Hematopoietic multipotent progenitor cell treated with erythropoietin and hydrocortisone succinate and interleukin-3 and kit ligand, for 8 days (in vitro differentiated cells): ENCODE measurements at regions not wholly inside any gene's neighbourhood (a gene's known extent, or its start where the extent isn't known, plus 50 kb on each side); places are given as distances from the start of the nearest gene placed in this dataset.

Experiments
- DNase-seq: peaks from one replicate; pipeline ENCODE4 v3.0.0-alpha.2; 2015

- no peak for DNase-seq
These were observed 124.4 kb downstream of the CTTN start for GRCh38 chr11:70522593-70523311.

- DNase-seq: no peak
These were observed 125.2 kb downstream of the CTTN start for GRCh38 chr11:70523384-70524095.

GRCh38 chr11:70524096-70524922, 126.0 kb downstream of the CTTN start:
- no peak for DNase-seq

- DNase-seq: no peak
These were observed 126.7 kb downstream of the CTTN start for GRCh38 chr11:70525006-70525405.

GRCh38 chr11:70525466-70525865, 127.1 kb downstream of the CTTN start:
- DNase-seq: no peak

- no peak for DNase-seq
These were observed 128.1 kb downstream of the CTTN start for GRCh38 chr11:70526116-70527045.

- no peak for DNase-seq
These were observed 128.7 kb downstream of the CTTN start for GRCh38 chr11:70527046-70527395.

- no peak for DNase-seq
These were observed 129.2 kb downstream of the CTTN start for GRCh38 chr11:70527429-70528045.

GRCh38 chr11:70528046-70528793, 129.9 kb downstream of the CTTN start:
- DNase-seq: no peak

- DNase-seq: no peak
These were observed 130.7 kb downstream of the CTTN start for GRCh38 chr11:70528794-70529580.

GRCh38 chr11:70530010-70530409, 131.7 kb downstream of the CTTN start:
- DNase-seq: no peak

GRCh38 chr11:70530629-70531185, 132.4 kb downstream of the CTTN start:
- no peak for DNase-seq

- no peak for DNase-seq
These were observed 133.1 kb downstream of the CTTN start for GRCh38 chr11:70531281-70532065.

- DNase-seq: no peak
These were observed 133.7 kb downstream of the CTTN start for GRCh38 chr11:70532066-70532440.

GRCh38 chr11:70532731-70533130, 134.4 kb downstream of the CTTN start:
- DNase-seq: no peak

GRCh38 chr11:70535191-70535971, 137.1 kb downstream of the CTTN start:
- no peak for DNase-seq

- no peak for DNase-seq
These were observed 137.9 kb downstream of the CTTN start for GRCh38 chr11:70536051-70536877.
